ENCODE measurements at regions not wholly inside any gene's neighbourhood (a gene's known extent, or its start where the extent isn't known, plus 50 kb on each side); places are given as distances from the start of the nearest gene placed in this dataset.

GRCh38 chr13:73367886-73368285 is 309.1 kb downstream of the KLF5 start:
- TF ChIP-seq CTCF (IDR thresholded peaks at IDR 0.05; ENCODE audit: insufficient read depth in 1 of 2, low read depth in 1 of 2, low read length in 1 of 2, severe bottlenecking in 1 of 2, unreplicated experiment in 1 of 2): no peak
- intact Hi-C loops (cut with micrococcal nuclease; ENCODE audit: unreplicated experiment): no loop called here
- H3K9me3 ChIP-seq: no peaks in the 10 kb centered on the region; the same call in 1 of the 2 replicates
- no peak overlapping the region for H3K27ac Mint-ChIP-seq (ENCODE audit: unreplicated experiment)
- no peaks in the 10 kb centered on the region for H3K27me3 Mint-ChIP-seq (ENCODE audit: insufficient read depth, unreplicated experiment)
- BruUV-seq (replicated peaks): no TSS peak
- H3K36me3 ChIP-seq (ENCODE audit: control insufficient read depth, insufficient read depth, low read length): no peaks in the 10 kb centered on the region
- H3K4me1 Mint-ChIP-seq (ENCODE audit: low read depth, unreplicated experiment): peaks cover 12% of the 10 kb centered on the region
- no peak overlapping the region for H3K4me3 Mint-ChIP-seq (ENCODE audit: unreplicated experiment)
- H3K9me3 Mint-ChIP-seq (ENCODE audit: unreplicated experiment): peaks cover 7% of the 10 kb centered on the region
- no peaks in the 10 kb centered on the region for H3K36me3 Mint-ChIP-seq (ENCODE audit: insufficient read depth, unreplicated experiment)
- no peak for DNase-seq
- no peaks in the 10 kb centered on the region for H3K27me3 ChIP-seq (replicated peaks; ENCODE audit: control insufficient read depth, insufficient read depth, low read length)
- no peak overlapping the region for H3K4me3 ChIP-seq (ENCODE audit: low read depth, low read length)
- POLR2A ChIA-PET: no interaction called here
- CTCF ChIA-PET: no interaction called here
- H3K4me1 ChIP-seq: peaks cover 26% of the 10 kb centered on the region

- Mint-ChIP-seq H3K4me1 (ENCODE audit: low read depth, unreplicated experiment) (peaks cover 6% of the 10 kb centered on the region), H3K27ac (ENCODE audit: unreplicated experiment) (no peak overlapping the region), H3K4me3 (ENCODE audit: unreplicated experiment) (no peak overlapping the region), H3K27me3 (ENCODE audit: insufficient read depth, unreplicated experiment) (no peaks in the 10 kb centered on the region), H3K9me3 (ENCODE audit: unreplicated experiment) (no peaks in the 10 kb centered on the region), H3K36me3 (ENCODE audit: insufficient read depth, unreplicated experiment) (no peaks in the 10 kb centered on the region)
- ChIA-PET CTCF (no interaction called here), POLR2A (no interaction called here)
- Histone ChIP-seq H3K36me3 (ENCODE audit: control insufficient read depth, insufficient read depth, low read length) (no peaks in the 10 kb centered on the region), H3K27me3 (replicated peaks; ENCODE audit: control insufficient read depth, insufficient read depth, low read length) (no peaks in the 10 kb centered on the region), H3K4me1 (peaks cover 16% of the 10 kb centered on the region), H3K9me3 (no peaks in the 10 kb centered on the region), H3K4me3 (ENCODE audit: low read depth, low read length) (no peak overlapping the region)
- intact Hi-C loops (cut with micrococcal nuclease; ENCODE audit: unreplicated experiment): no loop called here
- no peak for TF ChIP-seq CTCF (IDR thresholded peaks at IDR 0.05; ENCODE audit: insufficient read depth in 1 of 2, low read depth in 1 of 2, low read length in 1 of 2, severe bottlenecking in 1 of 2, unreplicated experiment in 1 of 2)
- no TSS peak for BruUV-seq (replicated peaks)
- DNase-seq: no peak
Observed at GRCh38 chr13:73366241-73366640, 307.4 kb downstream of the KLF5 start.

- BruUV-seq (replicated peaks): no TSS peak
- no peak overlapping the region for H3K4me3 ChIP-seq (ENCODE audit: low read depth, low read length)
- H3K9me3 ChIP-seq: no peaks in the 10 kb centered on the region
- Mint-ChIP-seq H3K4me1 (ENCODE audit: low read depth, unreplicated experiment) (peaks cover 6% of the 10 kb centered on the region), H3K36me3 (ENCODE audit: insufficient read depth, unreplicated experiment) (no peaks in the 10 kb centered on the region), H3K4me3 (ENCODE audit: unreplicated experiment) (no peak overlapping the region), H3K27ac (ENCODE audit: unreplicated experiment) (no peak overlapping the region), H3K9me3 (ENCODE audit: unreplicated experiment) (no peaks in the 10 kb centered on the region), H3K27me3 (ENCODE audit: insufficient read depth, unreplicated experiment) (no peaks in the 10 kb centered on the region)
- peaks cover 16% of the 10 kb centered on the region for H3K4me1 ChIP-seq
- POLR2A ChIA-PET: no interaction called here
- H3K27me3 ChIP-seq (replicated peaks; ENCODE audit: control insufficient read depth, insufficient read depth, low read length): no peaks in the 10 kb centered on the region
- intact Hi-C loops (cut with micrococcal nuclease; ENCODE audit: unreplicated experiment): no loop called here
- no peak for TF ChIP-seq CTCF (IDR thresholded peaks at IDR 0.05; ENCODE audit: insufficient read depth in 1 of 2, low read depth in 1 of 2, low read length in 1 of 2, severe bottlenecking in 1 of 2, unreplicated experiment in 1 of 2)
- no peak for DNase-seq
- H3K36me3 ChIP-seq (ENCODE audit: control insufficient read depth, insufficient read depth, low read length): no peaks in the 10 kb centered on the region
- CTCF ChIA-PET: no interaction called here
Observed at GRCh38 chr13:73365681-73366080, 306.9 kb downstream of the KLF5 start.

All from Caco-2 (cell line).